NCI-H510A (cell line): ENCODE measurements at regions not wholly inside any gene's neighbourhood (a gene's known extent, or its start where the extent isn't known, plus 50 kb on each side); places are given as distances from the start of the nearest gene placed in this dataset.

Experiments
- DNase-seq: peaks from one replicate; lab custom pipeline; 2025; lab: John Stamatoyannopoulos, UW

DNA sequence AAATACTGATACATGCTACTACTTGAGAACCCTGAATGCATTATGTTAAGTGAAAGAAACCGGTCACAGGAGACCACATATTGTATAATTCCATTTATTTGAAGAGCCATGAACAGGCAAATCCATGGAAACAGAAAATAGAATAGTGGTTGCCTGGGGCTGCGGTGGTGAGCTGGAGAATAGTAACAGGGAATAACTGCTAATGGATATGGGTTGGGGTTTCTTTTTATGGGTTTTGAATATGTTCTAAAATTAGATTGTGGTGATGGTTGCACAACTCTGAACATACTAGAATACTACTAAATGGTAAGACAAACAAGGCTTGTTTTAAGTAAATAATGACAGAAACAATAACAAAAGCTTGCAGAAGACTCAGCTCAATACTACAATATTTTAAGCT, 293.0 kb downstream of the BTG1 start:
- no peak for DNase-seq

DNA sequence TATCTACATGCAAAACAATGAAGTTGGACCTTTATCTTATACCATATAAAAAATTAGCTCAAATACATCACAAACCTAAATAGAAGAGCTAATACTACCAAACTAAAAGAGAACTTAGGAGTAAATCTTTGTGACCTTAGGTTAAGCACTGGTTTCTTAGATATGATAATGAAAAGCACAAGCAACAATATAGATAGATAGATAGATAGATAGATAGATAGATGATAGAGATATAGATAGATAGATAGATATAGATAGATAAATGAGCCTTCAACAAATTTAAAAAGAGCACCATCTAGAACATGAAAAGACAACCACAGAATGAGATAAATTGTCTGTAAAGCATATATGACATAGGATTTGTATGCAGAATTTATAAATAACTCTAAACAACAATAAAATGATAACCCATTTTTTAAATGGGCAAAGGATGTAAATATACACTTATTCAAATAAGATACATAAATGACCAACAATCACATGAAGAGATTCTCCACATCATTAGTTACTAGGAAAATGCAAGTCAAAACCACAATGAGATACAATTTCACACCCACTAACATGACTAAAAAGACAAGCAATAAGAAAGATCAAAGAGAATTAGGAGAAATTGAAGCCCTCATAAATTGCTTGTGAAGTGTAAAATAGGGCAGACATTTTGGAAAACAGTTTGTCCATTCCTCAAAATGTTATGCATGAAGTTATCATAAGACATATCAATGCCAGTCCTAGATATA, 293.7 kb downstream of the BTG1 start:
- DNase-seq: no peak

DNA sequence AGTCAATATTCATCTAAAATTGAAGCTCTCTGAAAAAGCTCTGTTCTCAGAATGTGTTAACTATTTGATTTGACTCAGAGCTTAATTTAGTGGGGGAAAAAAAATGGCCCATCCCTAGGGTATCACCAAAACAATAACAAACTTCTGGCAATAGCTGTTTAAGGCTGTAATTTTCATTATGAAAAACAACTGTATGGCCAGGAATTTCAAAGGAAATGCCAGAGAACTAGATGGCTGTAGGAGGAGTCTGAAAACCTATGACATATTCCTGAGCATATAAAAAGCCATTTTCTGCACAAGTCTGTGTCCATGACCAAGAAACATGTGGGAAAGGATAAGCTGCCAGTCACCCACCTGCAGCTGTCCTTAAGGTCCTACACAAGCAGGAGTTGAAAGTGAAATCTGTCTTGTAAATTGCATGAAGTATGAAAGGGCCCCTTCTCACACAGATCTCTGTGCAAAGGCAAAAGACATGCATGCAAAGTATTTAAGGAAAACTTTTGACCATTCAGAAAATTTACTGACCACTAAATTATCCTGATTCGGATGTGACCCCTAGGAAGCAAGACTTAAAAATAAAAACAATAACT, 299.1 kb downstream of the BTG1 start:
- DNase-seq: no peak

DNA sequence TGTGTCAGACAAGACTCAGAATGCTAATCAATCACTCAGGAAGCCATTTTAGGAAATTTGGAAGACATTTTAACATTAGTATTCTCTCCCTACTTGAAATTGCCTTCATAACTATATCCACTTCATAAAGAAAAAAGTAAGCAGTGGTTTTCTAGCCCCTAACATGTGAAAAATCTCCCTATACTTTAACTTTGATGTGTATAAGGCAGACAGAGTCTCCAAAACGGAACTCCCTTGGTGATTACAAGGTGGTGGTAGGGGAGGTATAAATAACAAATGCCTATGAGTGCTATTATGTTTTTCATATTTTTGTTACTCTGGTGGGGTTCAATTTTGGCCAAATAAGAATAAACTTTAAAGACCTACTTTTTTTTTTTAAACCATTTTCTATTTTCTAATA, 300.3 kb downstream of the BTG1 start:
- DNase-seq: no peak

DNA sequence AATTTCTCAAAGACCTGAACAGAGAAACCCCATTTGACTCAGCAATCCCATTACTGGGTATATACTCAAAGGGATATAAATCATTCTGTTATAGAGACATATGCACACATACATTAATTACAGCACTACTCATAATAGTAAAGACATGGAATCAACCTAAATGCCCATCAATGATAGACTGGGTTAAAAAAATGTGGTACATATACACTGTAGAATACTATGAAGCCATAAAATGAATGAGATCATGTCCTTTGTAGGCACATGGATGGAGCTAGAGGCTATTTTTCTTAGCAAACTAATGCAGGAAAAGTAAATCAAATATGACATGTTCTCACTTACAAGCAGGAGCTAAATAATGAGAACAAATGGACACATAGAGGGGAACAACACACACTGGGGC, 303.8 kb downstream of the BTG1 start:
- no peak for DNase-seq

DNA sequence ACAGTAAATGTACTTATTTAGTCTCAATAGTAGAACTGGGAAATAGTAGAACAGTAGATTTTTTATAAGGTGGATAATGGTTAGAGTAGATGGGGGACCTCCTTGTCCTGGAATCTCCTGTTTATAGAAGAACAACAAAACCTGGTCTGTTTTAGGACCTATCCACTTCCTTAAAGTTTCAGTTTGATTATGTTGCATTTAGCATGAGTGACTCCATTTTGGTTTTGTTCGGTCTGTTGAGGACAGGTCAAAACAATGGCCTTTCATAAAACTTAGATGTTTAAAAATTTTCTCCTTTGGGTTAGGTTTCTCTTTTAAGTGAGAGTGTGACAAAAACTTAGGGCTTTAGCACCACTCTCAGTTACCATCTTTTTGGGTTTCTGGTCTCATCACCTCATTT, 308.9 kb downstream of the BTG1 start:
- DNase-seq: no peak

DNA sequence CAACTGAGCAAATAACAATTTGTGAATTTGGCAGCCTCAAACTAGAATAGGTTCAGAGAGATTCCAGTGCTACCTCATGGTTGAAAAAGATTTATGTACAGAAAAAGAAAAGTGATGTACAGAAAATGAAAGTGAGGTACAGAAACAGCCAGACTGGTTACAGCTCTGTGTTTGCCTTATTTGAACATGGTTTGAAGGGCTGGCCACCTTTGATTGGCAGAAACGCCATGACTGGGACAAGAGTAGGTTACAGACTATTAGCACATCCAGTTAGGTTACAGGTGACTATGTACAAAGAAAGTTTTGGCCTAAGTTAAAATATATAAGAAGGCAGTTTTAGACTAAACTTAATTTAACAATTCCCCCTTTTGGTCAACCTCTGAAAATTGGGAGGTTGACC, 309.4 kb downstream of the BTG1 start:
- DNase-seq: no peak

DNA sequence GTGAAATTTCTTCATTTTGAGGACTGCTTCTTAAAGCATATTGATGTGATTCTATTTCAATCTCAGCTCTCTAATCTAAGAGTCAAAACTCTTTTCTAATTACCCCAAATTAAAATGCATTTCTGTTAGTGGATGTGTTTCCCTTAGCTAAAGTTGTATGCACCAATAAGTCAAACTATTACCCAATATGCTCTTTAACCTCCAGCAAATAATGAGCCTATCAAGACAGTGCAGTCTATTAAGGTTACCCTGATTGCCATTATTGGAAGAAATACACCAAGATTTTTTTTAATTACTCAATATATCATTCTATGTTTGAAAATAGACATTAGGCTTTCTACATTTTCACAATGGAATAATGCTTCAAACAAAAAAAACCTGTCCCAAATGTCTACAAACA, 310.0 kb downstream of the BTG1 start:
- DNase-seq: no peak

DNA sequence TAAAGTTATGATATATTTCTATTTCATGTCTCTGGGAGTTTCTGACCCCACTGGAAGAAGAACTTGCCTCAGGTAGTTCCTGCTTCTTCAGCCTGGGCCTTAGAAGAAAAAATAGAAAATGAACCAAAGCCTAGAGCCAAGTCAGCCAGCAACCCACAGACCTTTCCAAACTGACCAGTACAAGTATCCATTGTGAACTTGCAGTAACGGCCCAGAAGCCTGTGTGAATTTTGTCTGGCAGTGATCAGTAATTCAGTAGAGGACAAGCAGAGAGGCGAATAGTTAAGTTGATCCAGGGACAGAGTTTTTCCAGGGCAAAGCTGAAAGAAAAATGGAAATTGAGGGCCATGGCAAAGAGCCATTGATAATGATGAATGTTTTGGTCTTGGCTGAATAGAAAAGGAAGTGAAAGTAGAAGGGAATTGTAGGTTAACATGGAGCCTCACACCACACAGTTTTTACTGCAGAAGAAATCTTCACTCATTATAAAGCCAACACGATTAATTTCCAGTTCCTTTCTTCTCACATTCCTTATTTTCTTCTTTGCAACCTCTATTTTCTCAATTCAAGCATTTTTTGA, 311.8 kb downstream of the BTG1 start:
- DNase-seq: no peak

DNA sequence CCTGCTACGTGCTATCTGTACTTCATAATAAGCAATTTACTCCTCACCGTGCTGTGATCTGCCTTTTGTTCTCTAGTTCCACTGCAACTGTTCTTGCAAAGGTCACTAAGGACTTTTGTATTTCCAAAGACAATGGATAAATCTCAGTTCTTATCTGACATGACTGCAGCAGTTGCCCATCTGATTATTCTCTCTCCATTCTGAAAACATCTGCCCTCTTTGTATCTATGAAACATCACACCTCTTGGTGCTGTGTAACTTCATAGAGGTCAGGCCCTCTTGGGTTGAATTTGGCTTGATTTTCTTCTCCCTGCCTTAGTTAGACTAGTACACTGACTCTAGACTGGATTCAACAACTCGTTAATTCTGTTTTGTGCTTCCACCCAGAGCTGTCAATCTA, 319.6 kb downstream of the BTG1 start:
- no peak for DNase-seq

DNA sequence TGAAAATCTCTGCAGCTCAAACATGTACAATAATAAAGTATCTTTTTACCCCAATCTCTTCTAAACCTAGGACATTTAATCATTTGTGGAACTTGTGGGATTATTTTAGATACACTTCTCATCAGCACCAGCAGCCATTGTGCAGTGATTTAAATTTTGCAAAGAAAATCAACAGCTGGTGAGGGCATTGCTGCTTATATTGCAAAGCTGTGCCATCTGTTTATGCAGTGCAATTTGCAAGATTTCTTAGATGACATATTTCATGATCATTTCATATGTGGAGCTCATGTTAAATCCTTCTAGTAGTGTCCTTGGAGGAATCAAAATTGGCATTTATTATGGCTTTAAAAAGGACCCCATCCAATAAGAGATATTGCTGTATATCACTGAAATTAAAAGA, 320.7 kb downstream of the BTG1 start:
- DNase-seq: no peak

DNA sequence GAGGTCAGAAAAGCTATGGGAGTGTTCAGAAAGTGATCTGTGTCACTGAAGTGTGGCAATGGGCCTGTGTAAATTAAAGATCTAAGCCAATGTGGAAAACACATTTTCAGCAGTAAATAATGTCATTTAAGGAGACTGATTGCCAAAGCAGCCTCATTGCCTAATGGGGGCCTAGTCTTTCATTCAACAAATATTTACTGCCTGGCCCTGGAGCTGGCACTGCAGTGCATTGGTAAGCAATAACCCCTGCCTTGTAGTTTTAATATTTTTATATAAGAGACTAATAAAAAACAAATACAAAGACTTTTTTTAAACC, 326.6 kb downstream of the BTG1 start:
- no peak for DNase-seq

DNA sequence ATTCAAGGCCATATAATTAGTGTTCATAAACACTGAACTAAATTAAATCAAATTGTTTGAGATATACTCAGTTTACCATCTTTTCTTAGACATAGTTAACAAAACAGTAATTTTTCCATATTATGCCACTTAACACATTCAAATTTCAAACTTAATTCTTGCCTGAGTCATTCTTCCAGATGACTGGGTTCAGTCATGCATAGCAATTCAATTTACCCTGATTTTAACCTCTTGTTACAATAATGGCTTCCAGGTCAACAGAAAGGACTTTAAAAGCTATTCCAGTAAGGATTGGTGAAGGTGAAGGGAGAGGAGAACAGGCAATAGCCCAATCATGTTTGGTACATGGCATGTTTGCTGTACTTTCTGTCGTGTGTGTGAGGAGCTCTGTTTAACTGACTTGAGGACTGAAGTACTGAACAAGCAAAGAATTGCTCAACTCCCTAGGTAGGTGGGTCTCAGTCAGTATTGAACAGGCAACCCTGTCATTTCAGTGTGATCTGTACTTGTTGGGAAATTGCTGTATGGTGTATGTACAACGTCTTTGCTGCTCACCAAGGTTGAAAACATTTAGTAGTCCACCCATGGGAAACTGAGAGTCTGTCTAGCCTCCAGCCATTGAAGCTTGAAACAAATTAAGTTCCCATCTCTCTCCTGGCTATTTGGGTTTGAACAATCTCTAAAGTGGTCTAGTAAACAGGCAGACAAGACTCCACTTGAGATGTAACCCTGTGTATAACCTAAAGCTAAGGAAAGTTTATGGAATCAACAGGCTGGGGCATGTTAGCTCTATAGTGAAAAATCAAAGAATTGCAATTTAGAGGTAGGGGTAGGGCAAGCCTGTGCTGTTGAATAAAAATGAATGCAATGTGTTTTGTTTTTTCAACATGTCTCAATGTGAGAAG, 327.2 kb downstream of the BTG1 start:
- no peak for DNase-seq

DNA sequence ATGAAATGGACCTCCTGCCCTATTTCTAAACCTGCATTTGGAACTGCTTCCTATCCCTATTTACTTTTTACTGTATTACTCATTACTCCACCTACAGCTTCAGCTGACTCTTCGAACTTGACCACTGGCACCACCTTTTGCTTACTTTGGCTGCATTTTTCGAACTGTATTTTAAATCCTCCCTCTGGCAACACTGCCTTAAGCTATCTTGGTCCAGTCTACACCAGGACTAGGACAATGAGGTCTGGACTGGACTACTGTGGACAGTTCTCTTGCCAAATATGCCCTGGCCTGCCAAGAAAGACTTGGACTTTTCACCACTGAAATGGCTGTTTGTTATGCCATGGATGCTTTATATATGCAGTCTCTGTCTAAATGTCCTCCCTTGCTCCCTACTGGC, 328.1 kb downstream of the BTG1 start:
- DNase-seq: no peak

DNA sequence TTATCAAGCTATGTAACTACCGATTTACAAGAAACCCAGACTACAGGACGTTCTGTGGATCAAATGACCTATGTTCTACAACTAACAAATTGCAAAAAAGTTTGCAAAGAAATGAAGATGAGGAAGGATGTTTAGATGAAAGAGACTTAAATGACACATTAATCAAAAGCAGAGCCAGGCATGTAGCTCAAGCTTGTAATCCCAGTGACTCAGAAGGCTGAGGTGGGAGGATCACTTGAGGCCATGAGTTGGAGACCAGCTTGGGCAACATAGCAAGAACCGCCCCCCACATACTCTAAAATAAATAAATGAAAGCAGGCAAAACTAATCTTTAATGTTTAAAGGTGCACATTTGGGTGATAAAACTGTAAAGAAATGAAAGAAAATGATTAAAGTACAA, 331.9 kb downstream of the BTG1 start:
- DNase-seq: no peak

DNA sequence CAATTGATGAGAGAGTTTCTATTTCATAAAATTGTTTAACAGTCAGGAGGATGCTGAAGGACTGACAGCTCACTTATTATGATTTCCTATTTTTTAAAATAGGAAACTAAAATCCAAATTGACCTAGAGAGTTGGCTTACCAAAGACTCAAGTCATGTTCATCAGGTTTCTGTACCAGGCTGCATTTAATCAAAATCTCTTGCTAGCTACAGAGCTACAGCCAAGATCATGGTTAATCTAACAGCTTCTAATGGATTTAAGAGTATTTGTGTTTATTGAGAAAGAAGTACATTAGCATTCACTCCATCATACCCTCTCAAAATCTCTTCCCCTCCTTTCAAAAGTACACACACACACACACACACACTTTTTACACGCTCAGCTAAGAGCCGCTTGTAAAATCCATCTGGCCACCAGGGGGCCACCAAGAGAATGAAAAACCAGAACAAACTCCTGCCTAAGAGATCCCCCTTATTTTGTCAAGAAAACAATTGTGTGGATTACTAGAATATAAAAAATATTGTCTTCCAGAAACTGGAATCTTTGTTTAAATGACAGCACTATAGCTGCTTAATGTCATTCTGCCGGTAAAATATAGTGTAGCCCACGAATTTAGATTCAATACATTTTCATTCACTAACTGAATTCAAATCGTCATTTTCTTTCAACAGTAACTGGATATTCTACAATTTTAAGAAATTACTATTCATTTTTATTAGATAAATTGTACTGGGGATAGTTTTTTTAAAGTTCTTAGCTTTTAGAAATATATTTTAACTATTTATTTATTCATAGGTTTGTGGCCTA, 334.0 kb downstream of the BTG1 start:
- no peak for DNase-seq

DNA sequence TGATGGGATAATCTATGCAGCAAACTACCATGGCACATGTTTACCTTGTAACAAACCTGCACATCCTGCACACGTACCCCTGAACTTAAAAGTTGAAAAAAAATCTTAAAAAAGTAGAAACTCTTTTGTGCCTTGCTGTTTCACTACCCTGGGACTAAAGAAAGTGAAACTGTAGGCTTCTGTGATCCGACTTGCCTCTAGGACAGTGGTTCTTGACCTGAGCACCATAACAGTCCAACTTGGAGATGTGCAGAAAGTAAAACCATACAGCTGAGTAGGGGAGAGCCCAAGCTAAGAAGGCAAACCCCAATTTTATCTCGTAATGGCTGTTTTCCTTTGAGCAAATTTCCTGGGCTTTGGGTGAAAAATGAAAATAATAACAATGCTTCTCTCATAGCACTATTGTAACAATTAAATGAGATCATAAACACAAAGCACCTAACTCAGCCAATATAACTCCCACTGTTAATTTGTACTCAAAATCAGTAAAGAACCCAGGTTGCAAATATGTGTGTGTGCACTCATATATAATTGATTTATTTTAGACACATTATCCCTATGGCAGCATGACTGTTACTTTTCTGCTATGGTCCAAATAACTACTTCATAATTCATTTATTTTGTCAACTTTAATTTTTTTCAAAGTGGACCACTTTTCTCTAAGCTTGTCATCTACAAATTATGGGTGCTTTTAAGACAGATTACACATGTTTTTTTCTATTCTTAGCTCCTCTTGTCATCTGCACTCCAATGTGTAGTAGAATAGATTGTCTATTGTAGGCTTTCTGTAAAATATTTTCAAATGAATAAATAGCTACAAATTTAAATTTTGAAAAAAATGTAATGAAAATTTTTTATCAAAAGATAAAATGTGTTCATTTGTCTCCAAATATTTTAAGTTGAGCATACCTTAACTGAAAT, 334.9 kb downstream of the BTG1 start:
- DNase-seq: no peak

DNA sequence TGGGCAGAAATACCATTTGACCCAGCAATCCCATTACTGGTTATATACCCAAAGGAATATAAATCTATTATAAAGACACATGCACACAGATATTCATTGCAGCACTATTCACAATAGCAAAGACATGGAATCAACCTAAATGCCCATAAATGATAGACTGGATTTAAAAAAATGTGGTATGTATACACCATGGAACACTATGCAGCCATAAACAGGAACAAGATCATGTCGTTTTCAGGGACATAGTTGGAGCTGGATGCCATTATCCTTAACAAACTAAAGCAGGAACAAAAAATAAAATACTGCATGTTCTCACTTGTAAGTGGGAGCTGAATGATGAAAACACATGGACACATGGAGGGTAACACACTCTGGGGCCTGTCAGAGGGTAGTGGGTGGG, 335.6 kb downstream of the BTG1 start:
- no peak for DNase-seq

DNA sequence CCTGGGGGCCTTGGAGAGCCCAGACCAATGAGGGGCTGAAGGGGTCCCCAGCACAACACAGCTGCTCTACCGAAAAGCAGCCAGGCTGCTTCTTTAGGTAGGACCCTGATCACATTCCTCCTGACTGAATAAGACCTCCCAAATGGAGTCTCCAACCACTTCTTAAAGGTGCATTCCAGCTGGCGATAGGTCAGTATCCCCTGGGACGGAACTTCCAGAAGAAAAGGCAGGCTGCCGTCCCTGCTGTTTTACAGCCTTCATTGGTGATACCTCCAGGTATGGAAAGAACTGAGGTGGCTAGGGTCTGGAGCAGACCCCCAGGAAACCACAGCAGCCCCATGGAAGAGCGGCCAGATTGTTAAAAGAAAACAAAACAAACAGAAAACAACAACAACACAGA, 340.6 kb downstream of the BTG1 start:
- DNase-seq: no peak

DNA sequence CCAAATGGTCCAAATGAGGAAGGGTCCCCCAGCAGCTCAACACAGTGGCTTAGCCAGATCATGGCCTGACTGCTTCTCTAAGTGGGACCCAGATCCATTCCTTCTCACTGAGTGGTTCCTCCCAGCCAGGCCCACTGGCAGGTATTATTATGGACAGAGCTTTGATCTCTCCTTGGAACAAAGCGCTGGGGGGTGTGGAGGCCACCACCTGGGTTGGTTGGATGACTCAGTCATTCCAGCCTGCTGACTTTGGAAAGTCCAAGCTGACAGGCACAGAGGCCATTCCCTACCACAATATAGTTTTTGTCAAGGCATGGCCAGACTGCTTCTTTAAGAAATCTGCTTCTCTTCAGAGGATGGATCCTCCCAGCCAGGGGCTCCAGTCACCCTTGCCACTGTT, 341.1 kb downstream of the BTG1 start:
- DNase-seq: no peak

DNA sequence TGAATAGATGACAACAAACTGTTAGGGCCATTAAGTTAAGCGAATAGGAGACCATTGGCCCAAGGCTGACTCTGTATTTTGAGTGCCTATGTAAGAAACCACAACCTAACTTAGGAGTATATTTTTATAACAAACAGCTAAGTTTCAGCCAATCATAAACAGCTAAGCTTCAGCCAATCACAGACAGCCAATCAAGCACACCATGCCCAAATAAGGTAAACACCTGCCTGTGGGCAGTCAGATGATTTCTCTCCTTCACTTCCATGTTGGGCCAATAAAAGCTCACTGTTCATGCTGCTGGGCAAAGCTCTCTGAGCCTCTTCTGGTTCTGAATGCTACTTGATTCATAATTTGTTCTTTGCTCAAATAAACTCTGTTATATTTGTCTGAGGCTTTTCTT, 344.6 kb downstream of the BTG1 start:
- no peak for DNase-seq
